Adrenal gland (tissue), 5 donors: ENCODE measurements at regions not wholly inside any gene's neighbourhood (a gene's known extent, or its start where the extent isn't known, plus 50 kb on each side); places are given as distances from the start of the nearest gene placed in this dataset.

ENCODE experiments used
- POLR2A ChIP-seq, 2 donors: fragments of 450-650 bp; IDR thresholded peaks; one replicate each; pipeline ENCODE4 v1.6.1; 2017; ENCODE audit warnings: antibody characterized with exemption in 2 of 2, mild to moderate bottlenecking in 2 of 2, moderate library complexity in 1 of 2
- TF ChIP-seq, protein P1 (sequence below), 6 experiments: fragments of 450-650 bp in 4 of 6; fragments of 200-600 bp in 2 of 6; sonication (generic) in 1 of 6; IDR thresholded peaks; 1 replicate in 5 of 6; 2 replicates in 1 of 6; pipeline versions ENCODE4 v1.5.1 to v1.8.0; 2016 to 2021; ENCODE audit warnings: antibody characterized with exemption in 6 of 6, mild to moderate bottlenecking in 2 of 6, moderate library complexity in 1 of 6
- donor health status: DM: no; HTN: no; CAD: no.

DNA sequence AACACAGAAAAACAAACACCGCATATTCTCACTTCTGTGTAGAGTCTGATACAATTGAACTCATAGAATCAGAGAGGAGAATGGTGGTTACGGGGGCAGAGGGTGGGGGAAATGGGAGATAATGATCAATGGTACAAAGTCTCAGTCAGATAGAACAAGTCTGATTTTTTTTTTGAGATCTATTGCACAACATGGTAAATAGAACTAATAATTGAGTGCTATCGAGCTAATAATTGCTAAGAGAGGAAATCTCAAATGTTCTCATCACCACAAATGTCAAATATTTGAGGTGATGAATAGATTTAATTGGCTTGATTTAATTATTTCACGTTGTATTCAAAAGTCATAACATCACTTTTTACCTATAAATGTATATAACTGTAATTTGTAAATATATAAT, 121.0 kb upstream of the SPIN1 start:
- TF ChIP-seq POLR2A (IDR thresholded peaks at IDR 0.05): no peak
- TF ChIP-seq, protein P1, sequence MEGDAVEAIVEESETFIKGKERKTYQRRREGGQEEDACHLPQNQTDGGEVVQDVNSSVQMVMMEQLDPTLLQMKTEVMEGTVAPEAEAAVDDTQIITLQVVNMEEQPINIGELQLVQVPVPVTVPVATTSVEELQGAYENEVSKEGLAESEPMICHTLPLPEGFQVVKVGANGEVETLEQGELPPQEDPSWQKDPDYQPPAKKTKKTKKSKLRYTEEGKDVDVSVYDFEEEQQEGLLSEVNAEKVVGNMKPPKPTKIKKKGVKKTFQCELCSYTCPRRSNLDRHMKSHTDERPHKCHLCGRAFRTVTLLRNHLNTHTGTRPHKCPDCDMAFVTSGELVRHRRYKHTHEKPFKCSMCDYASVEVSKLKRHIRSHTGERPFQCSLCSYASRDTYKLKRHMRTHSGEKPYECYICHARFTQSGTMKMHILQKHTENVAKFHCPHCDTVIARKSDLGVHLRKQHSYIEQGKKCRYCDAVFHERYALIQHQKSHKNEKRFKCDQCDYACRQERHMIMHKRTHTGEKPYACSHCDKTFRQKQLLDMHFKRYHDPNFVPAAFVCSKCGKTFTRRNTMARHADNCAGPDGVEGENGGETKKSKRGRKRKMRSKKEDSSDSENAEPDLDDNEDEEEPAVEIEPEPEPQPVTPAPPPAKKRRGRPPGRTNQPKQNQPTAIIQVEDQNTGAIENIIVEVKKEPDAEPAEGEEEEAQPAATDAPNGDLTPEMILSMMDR (IDR thresholded peaks at IDR 0.05): no peak
